Neuronal stem cell (in vitro differentiated cells): ENCODE measurements at regions not wholly inside any gene's neighbourhood (a gene's known extent, or its start where the extent isn't known, plus 50 kb on each side); places are given as distances from the start of the nearest gene placed in this dataset.
A peak's percentile ranks its signal among the peaks of the same experiment; 100 is the strongest.

Source experiments
- DNase-seq: peaks from one replicate; pipeline ENCODE4 v3.0.0-alpha.2; 2013; ENCODE audit warnings: low spot score
- H2AFZ ChIP-seq: one replicate; pipeline ENCODE4 v1.6.1; 2013; ENCODE audit warnings: mild to moderate bottlenecking, low read length, inconsistent platforms
- H2AK5ac ChIP-seq: 2 replicates; pipeline ENCODE4 v1.6.1; 2013; ENCODE audit warnings: low read depth, mild to moderate bottlenecking, inconsistent platforms, low read length, moderate library complexity, mixed read lengths
- H2BK120ac ChIP-seq: 2 replicates; pipeline ENCODE4 v1.6.1; 2013; ENCODE audit warnings: low read depth, mild to moderate bottlenecking, inconsistent platforms, low read length, moderate library complexity, mixed read lengths
- H2BK12ac ChIP-seq: one replicate; pipeline ENCODE4 v1.6.1; 2013; ENCODE audit warnings: low read length, inconsistent platforms
- H2BK15ac ChIP-seq: 2 replicates; pipeline ENCODE4 v1.6.1; 2013; ENCODE audit warnings: mild to moderate bottlenecking, low read length, inconsistent platforms, mixed read lengths
- H2BK5ac ChIP-seq: one replicate; pipeline ENCODE4 v1.6.1; 2013; ENCODE audit warnings: inconsistent platforms, mild to moderate bottlenecking, low read length, moderate library complexity
- H3K14ac ChIP-seq: one replicate; pipeline ENCODE4 v1.6.1; 2013; ENCODE audit warnings: low read length, inconsistent platforms
- H3K18ac ChIP-seq: 2 replicates; pipeline ENCODE4 v1.6.1; 2013; ENCODE audit warnings: low read length, inconsistent platforms
- H3K23ac ChIP-seq: 2 replicates; pipeline ENCODE4 v1.6.1; 2013; ENCODE audit warnings: low read depth, mild to moderate bottlenecking, mixed read lengths, low read length, inconsistent platforms; ENCODE audit not compliant: poor library complexity
- H3K27ac ChIP-seq: replicated peaks from 3 replicates; pipeline ENCODE4 v1.5.1; 2013; ENCODE audit warnings: low read length, inconsistent platforms
- H3K27me3 ChIP-seq, 3 experiments: 2 replicates each; pipeline ENCODE4 v1.6.1; 2013; ENCODE audit warnings: low read length in 3 of 3, mild to moderate bottlenecking in 2 of 3, inconsistent platforms in 1 of 3, low read depth in 1 of 3, mixed read lengths in 1 of 3, moderate library complexity in 1 of 3; ENCODE audit not compliant: control insufficient read depth in 3 of 3, insufficient read depth in 3 of 3
- H3K36me3 ChIP-seq, 2 donors: replicated peaks in 1 of 2; 2 replicates each; pipeline ENCODE4 v1.6.1; 2013; ENCODE audit warnings: low read length in 2 of 2; ENCODE audit not compliant: control insufficient read depth in 2 of 2, insufficient read depth in 2 of 2
- H3K4ac ChIP-seq: 2 replicates; pipeline ENCODE4 v1.6.1; 2013; ENCODE audit warnings: inconsistent platforms, mild to moderate bottlenecking, low read length, moderate library complexity
- H3K4me1 ChIP-seq, 2 donors: 1 replicate in 1 of 2; 2 replicates in 1 of 2; pipeline ENCODE4 v1.6.1; 2013; ENCODE audit warnings: low read length in 2 of 2, low read depth in 1 of 2; ENCODE audit not compliant: control insufficient read depth in 2 of 2, insufficient read depth in 1 of 2
- H3K4me2 ChIP-seq: one replicate; pipeline ENCODE4 v1.6.1; 2013; ENCODE audit warnings: mild to moderate bottlenecking, low read length, inconsistent platforms; ENCODE audit not compliant: insufficient read depth, poor library complexity, severe bottlenecking
- H3K4me3 ChIP-seq, 2 donors: 2 replicates each; pipeline ENCODE4 v1.5.1; 2013; ENCODE audit warnings: low read length in 2 of 2, mild to moderate bottlenecking in 2 of 2, inconsistent platforms in 1 of 2, moderate library complexity in 1 of 2
- H3K79me1 ChIP-seq: one replicate; pipeline ENCODE4 v1.6.1; 2013; ENCODE audit warnings: low read depth, mild to moderate bottlenecking, inconsistent platforms, low read length, moderate library complexity
- H3K9ac ChIP-seq: one replicate; pipeline ENCODE4 v1.6.1; 2013; ENCODE audit warnings: mild to moderate bottlenecking, low read depth, low read length, inconsistent platforms; ENCODE audit not compliant: poor library complexity
- H3K9me3 ChIP-seq, 2 donors: replicated peaks in 1 of 2; 2 replicates each; pipeline versions ENCODE3 to v1.6.1; 2013; ENCODE audit warnings: low read length in 2 of 2, mild to moderate bottlenecking in 2 of 2, inconsistent platforms in 1 of 2, low read depth in 1 of 2, mixed read lengths in 1 of 2, moderate library complexity in 1 of 2; ENCODE audit not compliant: control insufficient read depth in 2 of 2, insufficient read depth in 1 of 2
- H4K8ac ChIP-seq: one replicate; pipeline ENCODE4 v1.6.1; 2013; ENCODE audit warnings: low read depth, mild to moderate bottlenecking, inconsistent platforms, low read length, moderate library complexity
- H4K91ac ChIP-seq: one replicate; pipeline ENCODE4 v1.6.1; 2013; ENCODE audit warnings: low read length, low read depth, mild to moderate bottlenecking, inconsistent platforms; ENCODE audit not compliant: poor library complexity
- WGBS, 2 donors: extraction: QIAGEN DNeasy Blood & Tissue Kit; methylation state at CpG; one replicate each; pipeline ENCODE4 v1.1.7; 2013; ENCODE audit warnings: missing lambda C conversion rate in 2 of 2, mixed read lengths in 1 of 2; ENCODE audit not compliant: insufficient read length in 2 of 2, insufficient replicate concordance in 1 of 2; ENCODE audit errors: extremely low coverage in 2 of 2; 5-methylcytosine and 5-hydroxymethylcytosine counted together

- Histone ChIP-seq H3K9me3 (no peaks in the 10 kb centered on the region), H3K36me3 (no peaks in the 10 kb centered on the region), H2BK15ac (peak overlapping the region; percentile 86), H2BK120ac (peak overlapping the region; percentile 13), H3K23ac (no peak overlapping the region), H4K91ac (peak overlapping the region; percentile 20), H2AFZ (no peak overlapping the region), H2BK12ac (peak overlapping the region; percentile 60), H3K4ac (no peak overlapping the region), H2AK5ac (peak overlapping the region; percentile 2), H3K27me3 (peaks cover 0 to 2% (median 0%) of the 10 kb centered on the region in 3 experiments), H3K4me2 (no peak overlapping the region), H4K8ac (peak overlapping the region; percentile 70), H3K14ac (no peak overlapping the region), H3K27ac (no peak overlapping the region), H2BK5ac (peak overlapping the region; percentile 63), H3K18ac (peak overlapping the region; percentile 95), H3K79me1 (peaks cover 2% of the 10 kb centered on the region), H3K4me3 (no peak overlapping the region), H3K9ac (no peak overlapping the region), H3K4me1 (peaks cover 5 to 25% of the 10 kb centered on the region in 2 donors)
- DNase-seq = no peak
- no CpG with 5 or more reads among the region's 23 CpGs for WGBS, 2 donors
Measured at GRCh38 chr14:101367421-101368261, 193.7 kb upstream of the DIO3 start.

GRCh38 chr14:101368629-101369028, 192.7 kb upstream of the DIO3 start:
- Histone ChIP-seq H2BK15ac (no peak overlapping the region), H3K14ac (no peak overlapping the region), H4K91ac (no peak overlapping the region), H3K4me1 (peaks cover 7 to 29% of the 10 kb centered on the region in 2 donors), H2BK5ac (no peak overlapping the region), H2AK5ac (peak overlapping the region; percentile 50), H3K79me1 (peaks cover 2% of the 10 kb centered on the region), H2BK12ac (no peak overlapping the region), H3K4me2 (no peak overlapping the region), H3K4ac (no peak overlapping the region), H3K27ac (no peak overlapping the region), H3K36me3 (no peaks in the 10 kb centered on the region), H3K23ac (no peak overlapping the region), H3K27me3 (peaks cover 0 to 2% (median 0%) of the 10 kb centered on the region in 3 experiments), H3K18ac (no peak overlapping the region), H3K9me3 (no peaks in the 10 kb centered on the region), H3K9ac (no peak overlapping the region), H3K4me3 (no peak overlapping the region), H2AFZ (no peak overlapping the region), H4K8ac (no peak overlapping the region), H2BK120ac (no peak overlapping the region)
- DNase-seq = no peak
- no CpG with 5 or more reads among the region's 6 CpGs for WGBS, 2 donors

- Histone ChIP-seq H2BK5ac (no peak overlapping the region), H2AK5ac (no peak overlapping the region), H3K4me2 (no peak overlapping the region), H2AFZ (no peak overlapping the region), H3K27ac (no peak overlapping the region), H3K18ac (no peak overlapping the region), H3K9me3 (no peaks in the 10 kb centered on the region), H2BK15ac (no peak overlapping the region), H3K14ac (no peak overlapping the region), H3K27me3 (peaks cover 0 to 2% (median 0%) of the 10 kb centered on the region in 3 experiments), H3K23ac (no peak overlapping the region), H3K4me3 (no peak overlapping the region), H2BK120ac (no peak overlapping the region), H3K9ac (no peak overlapping the region), H3K79me1 (peaks cover 2% of the 10 kb centered on the region), H3K4me1 (peaks cover 6 to 27% of the 10 kb centered on the region in 2 donors), H3K4ac (no peak overlapping the region), H4K8ac (no peak overlapping the region), H2BK12ac (no peak overlapping the region), H4K91ac (no peak overlapping the region), H3K36me3 (no peaks in the 10 kb centered on the region)
- no CpG with 5 or more reads among the region's 17 CpGs for WGBS, 2 donors
- DNase-seq = no peak
Measured at GRCh38 chr14:101369194-101369915, 191.9 kb upstream of the DIO3 start.
